Stimulated activated CD4-positive, alpha-beta T cell treated with anti-CD3 and anti-CD28 coated beads, Interleukin-2, amount 100 ng/mL, for 48 hours (primary cell): ENCODE measurements at regions not wholly inside any gene's neighbourhood (a gene's known extent, or its start where the extent isn't known, plus 50 kb on each side); places are given as distances from the start of the nearest gene placed in this dataset.
"Not testable (repeated sequence)": the region's sequence is repeated elsewhere in the genome, so short reads cannot be mapped to it uniquely, and the experiment has no call there.

ENCODE experiments used
- DNase-seq, 2 donors: peaks; one replicate each; pipeline ENCODE4 v3.0.0-alpha.2; 2020

DNA sequence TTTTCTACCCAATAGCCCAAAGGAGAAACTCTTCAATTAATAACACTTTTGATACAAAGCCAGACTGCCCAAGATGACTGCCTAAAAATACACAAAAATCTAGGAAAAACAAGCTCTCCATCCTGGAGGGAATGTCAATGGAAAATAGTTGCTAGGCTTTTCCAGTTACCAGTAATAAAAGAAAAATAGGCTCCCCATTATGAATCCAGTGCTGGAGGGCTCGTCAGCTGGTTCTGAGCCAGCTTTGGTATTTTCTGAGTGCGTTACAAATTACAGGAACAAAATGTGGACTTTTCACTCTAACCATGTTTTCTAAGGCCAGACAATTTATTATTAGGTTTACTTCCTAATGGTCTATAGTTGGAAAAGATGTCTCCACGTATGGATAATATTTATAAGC is 414.5 kb downstream of the ACTL7B start:
- no peak for DNase-seq

GRCh38 chr9:108439947-108440346 is 415.8 kb downstream of the ACTL7B start:
- DNase-seq: no peak

GRCh38 chr9:108437656-108438055 is 418.1 kb downstream of the ACTL7B start:
- DNase-seq: no peak

GRCh38 chr9:108436448-108436847 is 419.3 kb downstream of the ACTL7B start:
- DNase-seq: no peak

GRCh38 chr9:108434502-108434901 is 421.3 kb downstream of the ACTL7B start:
- no peak for DNase-seq

DNA sequence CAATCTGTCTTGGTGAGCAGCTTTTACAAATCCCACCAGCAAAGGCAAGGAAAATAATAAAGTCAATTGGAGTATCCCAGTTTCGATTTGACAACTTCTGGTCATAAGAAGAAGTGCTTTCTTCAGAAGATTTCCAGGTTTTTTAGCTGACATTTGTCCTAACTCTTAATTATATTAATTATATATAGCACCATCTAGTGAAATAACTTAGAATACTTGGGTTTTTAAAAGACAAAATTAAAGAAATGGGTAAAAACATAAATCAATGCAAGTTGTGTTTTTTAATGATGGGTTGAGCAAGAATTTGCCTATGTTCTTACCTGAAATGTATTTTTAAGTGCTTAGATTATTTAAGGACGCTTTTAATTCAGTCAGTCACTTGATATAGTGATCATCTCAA is 421.8 kb downstream of the ACTL7B start:
- no peak for DNase-seq

DNA sequence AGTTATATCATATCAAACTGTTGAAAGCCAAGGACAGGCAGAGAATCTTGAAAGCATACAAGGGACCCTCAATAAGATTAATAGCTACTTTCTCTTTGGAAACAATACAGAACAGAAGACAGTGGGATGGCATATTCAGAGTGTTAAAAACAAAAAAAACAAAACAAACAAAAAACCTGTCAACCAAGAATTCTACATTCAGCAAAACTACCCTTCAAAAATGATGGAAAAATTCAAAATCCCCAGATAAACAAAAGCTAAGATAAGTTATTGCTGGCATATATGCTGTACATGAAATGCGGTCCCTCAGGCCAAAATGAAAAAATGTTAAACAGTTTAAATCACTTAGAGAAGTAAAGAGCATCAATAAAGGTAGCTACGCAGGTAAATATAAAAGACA is 425.1 kb downstream of the ACTL7B start:
- DNase-seq: no peak

DNA sequence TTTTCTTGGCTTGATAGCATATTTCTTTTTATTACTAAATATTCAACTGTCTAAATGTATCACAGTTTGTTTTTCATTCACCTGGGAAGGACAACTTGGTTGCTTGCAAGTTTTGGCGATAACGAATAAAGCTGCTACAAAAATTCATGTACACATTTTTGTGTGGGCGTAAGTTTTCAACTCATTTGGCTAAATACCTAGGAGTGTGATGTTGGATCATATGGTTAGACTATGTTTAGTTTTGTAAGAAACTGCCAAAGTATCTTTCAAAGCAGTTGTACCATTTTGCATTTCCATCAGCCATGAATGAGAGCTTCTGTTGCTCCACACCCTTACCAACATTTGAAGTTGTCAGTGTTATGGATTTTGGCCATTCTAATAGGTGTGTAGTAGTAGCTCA is 428.0 kb downstream of the ACTL7B start:
- DNase-seq: no peak

- not testable (repeated sequence) for DNase-seq
Observed at GRCh38 chr9:108426421-108426940, 429.3 kb downstream of the ACTL7B start.

GRCh38 chr9:108423433-108423832 is 432.4 kb downstream of the ACTL7B start:
- DNase-seq: no peak

DNA sequence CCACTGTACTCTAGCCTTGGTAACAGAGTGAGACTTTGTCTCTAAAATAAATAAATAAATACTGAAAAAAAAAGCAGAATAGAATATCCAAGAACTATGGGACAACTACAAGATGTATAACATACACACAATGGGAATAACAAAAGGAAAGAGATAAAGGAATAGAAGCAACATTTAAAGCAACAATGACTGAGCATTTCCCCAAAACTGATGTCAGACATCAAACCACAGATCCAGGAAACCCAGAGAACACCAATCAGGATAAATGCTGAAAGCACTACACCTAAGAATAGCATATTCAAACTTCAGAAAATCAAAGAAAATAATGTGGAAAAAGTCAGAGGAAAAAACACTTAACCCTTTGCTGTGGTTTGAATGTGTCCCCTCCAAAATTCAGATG is 436.4 kb downstream of the ACTL7B start:
- no peak for DNase-seq

DNA sequence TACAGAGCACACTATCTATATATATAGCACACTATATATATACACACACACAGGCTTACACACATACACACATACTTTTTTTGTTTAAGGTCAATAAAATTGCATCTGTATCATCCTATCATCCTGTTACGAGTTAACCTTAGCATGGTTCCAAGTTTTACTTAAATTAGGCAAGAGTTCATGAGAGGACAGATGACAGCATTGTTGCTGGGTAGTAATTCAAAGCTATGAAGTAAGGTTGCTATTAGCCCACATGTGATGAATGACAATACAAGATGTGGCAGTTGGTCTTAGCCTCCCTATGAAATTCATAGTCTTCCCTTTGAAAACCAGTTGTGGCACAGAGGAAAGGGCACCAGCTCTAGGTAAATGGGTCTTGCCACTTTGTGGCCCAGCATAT is 438.1 kb downstream of the ACTL7B start:
- DNase-seq: no peak

- DNase-seq: no peak
Observed at GRCh38 chr9:108417312-108417711, 438.5 kb downstream of the ACTL7B start.

- no peak for DNase-seq
Observed at GRCh38 chr9:108416324-108416723, 439.5 kb downstream of the ACTL7B start.

DNA sequence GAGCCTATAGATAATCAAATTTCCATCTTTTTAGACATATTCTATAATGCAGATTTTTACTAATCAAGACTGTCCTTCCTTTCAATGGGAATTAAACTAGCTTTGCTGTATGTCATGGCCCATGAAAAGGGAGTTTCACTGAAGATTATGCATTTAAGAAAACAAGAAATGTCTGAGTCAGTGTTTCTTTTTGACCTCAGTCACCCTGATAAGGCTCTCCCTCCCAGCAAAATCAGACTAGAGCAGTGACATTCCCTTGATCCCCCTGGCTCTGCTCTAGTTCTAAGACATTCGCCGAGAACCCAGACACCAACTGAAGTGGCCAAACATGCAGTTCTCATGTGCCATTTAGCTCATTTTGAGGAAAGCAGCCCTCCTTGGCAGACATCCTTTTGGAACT is 442.0 kb downstream of the ACTL7B start:
- no peak for DNase-seq

DNA sequence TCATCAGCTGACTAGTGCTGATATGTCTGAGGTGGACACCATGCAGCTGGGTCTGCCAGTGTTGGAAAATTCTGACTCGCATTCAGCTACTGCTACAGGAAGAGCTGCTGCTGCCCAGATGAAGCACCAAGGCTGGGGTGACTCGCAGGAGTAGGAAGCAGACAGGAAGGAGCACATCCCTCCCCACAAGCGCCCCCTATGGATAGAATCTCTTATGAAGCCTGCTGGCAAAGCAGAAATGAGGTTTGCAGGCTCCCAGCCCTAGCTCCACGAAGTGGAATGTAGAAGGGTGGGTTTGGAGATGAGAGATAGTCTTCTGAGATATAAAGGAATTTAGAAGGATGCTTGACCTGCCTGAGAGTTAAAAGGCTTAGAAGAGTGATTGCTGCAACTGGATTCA is 443.0 kb downstream of the ACTL7B start:
- no peak for DNase-seq

- DNase-seq: no peak
Observed at GRCh38 chr9:108411632-108412031, 444.2 kb downstream of the ACTL7B start.

- no peak for DNase-seq
Observed at GRCh38 chr9:108410161-108410560, 445.6 kb downstream of the ACTL7B start.

- DNase-seq: no peak
Observed at GRCh38 chr9:108400297-108400696, 455.5 kb downstream of the ACTL7B start.

DNA sequence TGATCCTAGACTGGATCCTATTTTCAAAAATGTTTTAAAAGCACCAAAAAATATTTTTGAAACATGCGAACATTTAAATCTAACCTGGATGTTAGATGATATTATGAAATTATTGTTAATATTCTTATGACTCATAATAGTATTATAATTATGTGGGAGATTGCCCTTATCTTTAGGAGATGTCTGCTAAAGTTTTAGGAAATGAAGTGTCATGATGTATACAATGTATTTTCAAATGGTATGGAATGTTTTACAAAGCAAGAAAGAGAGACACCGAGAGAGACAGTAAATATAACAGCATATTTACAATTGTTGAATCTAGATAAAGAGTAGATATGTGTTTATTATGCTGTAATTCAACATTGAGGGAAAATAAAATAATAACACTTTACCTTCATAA is 455.9 kb downstream of the ACTL7B start:
- DNase-seq: no peak

DNA sequence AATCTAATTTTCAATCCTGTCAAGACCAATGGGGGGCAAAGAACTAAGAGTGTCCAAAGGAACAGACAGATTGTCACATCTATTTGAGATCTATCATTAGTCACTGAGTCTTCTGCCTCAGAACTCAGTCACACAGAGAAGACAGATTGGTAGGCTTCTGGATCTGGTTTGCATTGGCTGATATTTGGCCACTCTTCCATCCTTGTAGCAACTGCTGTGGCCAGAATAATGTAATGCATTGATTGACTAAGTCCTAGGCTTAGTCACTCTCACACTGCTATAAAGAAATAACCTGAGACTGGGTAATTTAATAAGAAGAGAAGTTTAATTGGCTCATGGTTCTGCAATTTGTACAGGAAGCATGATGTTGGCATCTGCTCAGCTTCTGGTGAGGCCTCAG is 458.5 kb downstream of the ACTL7B start:
- DNase-seq: no peak

GRCh38 chr9:108396611-108397010 is 459.2 kb downstream of the ACTL7B start:
- no peak for DNase-seq

DNA sequence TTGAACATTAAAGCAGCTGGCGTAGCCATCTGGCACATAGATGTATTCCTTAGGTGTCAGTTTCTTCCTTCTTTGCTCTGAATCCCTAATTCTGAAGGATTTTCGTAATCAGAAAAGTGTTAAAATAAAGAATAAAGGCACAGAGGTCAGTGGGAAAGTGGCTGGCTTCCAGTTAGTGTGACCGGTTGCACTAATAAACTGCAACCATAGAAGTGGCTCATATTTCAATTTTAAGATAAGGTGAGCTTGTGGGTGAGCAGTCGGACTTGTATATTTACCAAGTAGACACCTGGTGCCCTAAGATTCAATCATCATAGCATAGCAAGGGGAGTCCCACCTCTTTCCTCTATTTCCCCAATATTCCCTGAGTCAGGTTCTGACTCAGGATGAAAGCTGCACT is 459.6 kb downstream of the ACTL7B start:
- DNase-seq: no peak

DNA sequence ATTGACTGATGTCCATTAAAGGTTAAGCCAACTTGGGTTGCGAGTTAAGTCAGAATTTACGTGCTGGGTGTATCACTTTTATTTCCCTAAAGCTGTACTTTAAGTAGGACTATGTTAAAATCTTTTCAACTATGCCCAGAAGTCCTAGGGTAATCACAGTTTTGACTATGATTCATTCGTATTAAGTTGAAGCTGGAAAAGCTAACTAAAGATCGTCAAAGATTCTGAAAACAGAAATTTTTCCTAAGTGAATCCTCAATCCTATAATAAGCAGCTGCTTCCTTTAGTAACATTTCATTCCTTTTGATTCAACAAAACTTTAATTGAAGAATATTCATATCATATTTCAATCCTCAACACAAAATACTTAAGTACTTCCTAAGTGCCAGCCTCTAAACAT is 460.4 kb downstream of the ACTL7B start:
- no peak for DNase-seq

- no peak for DNase-seq
Observed at GRCh38 chr9:108394726-108395125, 461.1 kb downstream of the ACTL7B start.

DNA sequence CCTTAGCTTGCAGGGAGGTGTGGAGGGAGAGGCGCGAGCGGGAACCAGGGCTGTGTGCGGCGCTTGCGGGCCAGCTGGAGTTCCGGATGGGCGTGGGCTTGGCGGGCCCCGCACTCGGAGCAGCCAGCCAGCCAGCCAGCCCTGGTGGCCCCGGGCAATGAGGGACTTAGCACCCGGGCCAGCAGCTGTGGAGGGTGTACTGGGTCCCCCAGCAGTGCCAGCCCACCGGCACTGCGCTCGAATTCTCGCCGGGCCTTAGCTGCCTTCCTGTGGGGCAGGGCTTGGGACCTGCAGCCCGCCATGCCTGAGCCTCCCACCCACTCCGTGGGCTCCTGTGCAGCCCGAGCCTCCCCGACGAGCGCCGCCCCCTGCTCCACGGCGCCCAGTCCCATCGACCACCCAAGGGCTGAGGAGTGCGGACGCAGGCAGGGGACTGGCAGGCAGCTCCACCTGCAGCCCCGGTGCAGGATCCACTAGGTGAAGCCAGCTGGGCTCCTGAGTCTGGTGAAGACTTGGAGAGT is 462.2 kb downstream of the ACTL7B start:
- DNase-seq: not testable (repeated sequence)
